ENCODE measurements at regions not wholly inside any gene's neighbourhood (a gene's known extent, or its start where the extent isn't known, plus 50 kb on each side); places are given as distances from the start of the nearest gene placed in this dataset.
A peak's percentile ranks its signal among the peaks of the same experiment; 100 is the strongest.

GRCh38 chr3:40701016-40701588 is 176.3 kb downstream of the ZNF621 start:
- no peak for DNase-seq

- DNase-seq = no peak
These were observed 179.5 kb downstream of the ZNF621 start for GRCh38 chr3:40704224-40704623.

GRCh38 chr3:40705663-40706062 is 180.9 kb downstream of the ZNF621 start:
- no peak for DNase-seq

- no peak for DNase-seq
These were observed 188.5 kb downstream of the ZNF621 start for GRCh38 chr3:40713306-40713705.

- no peak for DNase-seq
These were observed 189.0 kb downstream of the ZNF621 start for GRCh38 chr3:40713795-40714194.

- no peak for DNase-seq
These were observed 190.1 kb downstream of the ZNF621 start for GRCh38 chr3:40714771-40715345.

- no peak for DNase-seq
These were observed 190.8 kb downstream of the ZNF621 start for GRCh38 chr3:40715551-40715950.

- no peak for DNase-seq
These were observed 192.7 kb downstream of the ZNF621 start for GRCh38 chr3:40717471-40717870.

GRCh38 chr3:40718209-40718608 is 193.4 kb downstream of the ZNF621 start:
- DNase-seq = no peak

- no peak for DNase-seq
These were observed 193.9 kb downstream of the ZNF621 start for GRCh38 chr3:40718681-40719080.

GRCh38 chr3:40719660-40720287 is 195.0 kb downstream of the ZNF621 start:
- peak; percentile 29 to 36 for DNase-seq

- DNase-seq = no peak
These were observed 195.6 kb downstream of the ZNF621 start for GRCh38 chr3:40720341-40720740.

- DNase-seq = no peak
These were observed 196.1 kb downstream of the ZNF621 start for GRCh38 chr3:40720863-40721262.

- DNase-seq = no peak
These were observed 198.4 kb downstream of the ZNF621 start for GRCh38 chr3:40723083-40723660.

GRCh38 chr3:40725031-40725430 is 200.3 kb downstream of the ZNF621 start:
- DNase-seq = no peak

GRCh38 chr3:40731445-40731844 is 206.7 kb downstream of the ZNF621 start:
- DNase-seq = no peak

- no peak for DNase-seq
These were observed 212.2 kb downstream of the ZNF621 start for GRCh38 chr3:40736943-40737342.

GRCh38 chr3:40737343-40737742 is 212.6 kb downstream of the ZNF621 start:
- DNase-seq = no peak

GRCh38 chr3:40739971-40740370 is 215.2 kb downstream of the ZNF621 start:
- DNase-seq = no peak

- peak; percentile 45 to 49 for DNase-seq
These were observed 217.0 kb downstream of the ZNF621 start for GRCh38 chr3:40741729-40742128.

- no peak for DNase-seq
These were observed 220.8 kb downstream of the ZNF621 start for GRCh38 chr3:40745381-40746106.

GRCh38 chr3:40751666-40752065 is 226.9 kb downstream of the ZNF621 start:
- no peak for DNase-seq

GRCh38 chr3:40752492-40752891 is 227.7 kb downstream of the ZNF621 start:
- no peak for DNase-seq
